Skeletal muscle cell (primary cell): ENCODE measurements at regions not wholly inside any gene's neighbourhood (a gene's known extent, or its start where the extent isn't known, plus 50 kb on each side); places are given as distances from the start of the nearest gene placed in this dataset.
"Not testable (repeated sequence)": the region's sequence is repeated elsewhere in the genome, so short reads cannot be mapped to it uniquely, and the experiment has no call there.

ENCODE experiments used
- DNase-seq: peaks from one replicate; pipeline ENCODE4 v3.0.0-alpha.2; 2010; ENCODE audit warnings: low read depth
- H3K4me3 ChIP-seq: 2 replicates; pipeline ENCODE4 v1.5.1; 2011; ENCODE audit warnings: low read depth, mild to moderate bottlenecking, control low read depth, low read length, moderate library complexity

DNA sequence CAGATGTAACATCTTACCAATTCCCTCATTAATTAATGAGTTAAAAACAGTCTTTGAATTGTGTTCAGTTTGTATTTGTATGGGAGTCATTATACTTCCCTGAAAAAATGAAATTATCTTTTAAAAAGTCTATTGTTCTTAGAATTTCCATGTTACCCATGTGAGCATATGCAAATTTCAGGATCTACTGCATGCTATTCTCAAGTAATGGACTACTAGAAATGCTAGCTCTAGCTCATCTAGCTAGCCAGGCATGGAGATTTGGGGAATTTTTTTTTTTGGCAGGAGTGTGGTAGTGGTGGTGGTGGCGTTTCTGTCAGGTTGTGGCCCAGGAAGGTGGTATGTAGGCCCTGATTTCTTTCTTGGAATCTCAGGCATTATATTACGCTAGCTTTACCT lies 218.4 kb downstream of the AEBP2 start:
- DNase-seq, result no peak
- H3K4me3 ChIP-seq, result no peak overlapping the region

DNA sequence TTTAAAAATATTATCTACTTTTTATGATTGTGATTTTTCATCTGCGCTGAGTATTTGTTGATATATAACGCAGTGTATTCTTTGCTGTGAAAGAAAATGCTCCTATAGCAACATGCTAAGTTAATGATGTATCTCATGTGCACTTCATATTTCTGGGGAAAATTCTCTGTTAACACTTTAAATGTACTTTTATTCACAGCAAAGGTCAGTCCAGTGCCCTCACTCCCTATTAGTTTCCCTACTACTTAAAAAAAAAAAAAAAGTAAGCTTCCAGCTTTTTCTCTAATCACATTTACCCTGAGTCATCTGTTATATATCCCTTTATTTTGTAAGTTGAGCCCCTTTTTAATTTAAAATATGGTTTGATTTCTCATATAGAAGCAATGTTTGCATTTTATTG lies 219.8 kb downstream of the AEBP2 start:
- DNase-seq, result no peak
- H3K4me3 ChIP-seq, result no peak overlapping the region

DNA sequence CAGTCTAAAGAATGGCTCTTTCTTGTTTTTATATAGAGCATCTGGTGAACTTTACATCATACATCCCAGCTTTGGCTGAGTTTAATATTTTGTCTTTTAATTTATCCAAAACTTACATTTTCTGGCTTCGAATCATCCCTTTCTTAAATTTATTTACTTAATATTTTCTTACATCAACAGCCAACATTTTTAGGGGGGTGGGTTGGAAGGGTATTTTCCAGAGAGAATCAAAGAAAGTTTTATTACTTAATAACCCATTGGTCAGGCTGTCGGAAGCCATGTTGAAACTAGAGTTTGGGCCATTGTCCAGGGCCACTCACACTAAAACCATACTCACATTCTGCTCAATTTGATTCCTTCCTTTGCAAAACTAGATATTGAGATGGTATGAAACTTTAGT lies 220.2 kb downstream of the AEBP2 start:
- H3K4me3 ChIP-seq, result no peak overlapping the region
- no peak for DNase-seq

DNA sequence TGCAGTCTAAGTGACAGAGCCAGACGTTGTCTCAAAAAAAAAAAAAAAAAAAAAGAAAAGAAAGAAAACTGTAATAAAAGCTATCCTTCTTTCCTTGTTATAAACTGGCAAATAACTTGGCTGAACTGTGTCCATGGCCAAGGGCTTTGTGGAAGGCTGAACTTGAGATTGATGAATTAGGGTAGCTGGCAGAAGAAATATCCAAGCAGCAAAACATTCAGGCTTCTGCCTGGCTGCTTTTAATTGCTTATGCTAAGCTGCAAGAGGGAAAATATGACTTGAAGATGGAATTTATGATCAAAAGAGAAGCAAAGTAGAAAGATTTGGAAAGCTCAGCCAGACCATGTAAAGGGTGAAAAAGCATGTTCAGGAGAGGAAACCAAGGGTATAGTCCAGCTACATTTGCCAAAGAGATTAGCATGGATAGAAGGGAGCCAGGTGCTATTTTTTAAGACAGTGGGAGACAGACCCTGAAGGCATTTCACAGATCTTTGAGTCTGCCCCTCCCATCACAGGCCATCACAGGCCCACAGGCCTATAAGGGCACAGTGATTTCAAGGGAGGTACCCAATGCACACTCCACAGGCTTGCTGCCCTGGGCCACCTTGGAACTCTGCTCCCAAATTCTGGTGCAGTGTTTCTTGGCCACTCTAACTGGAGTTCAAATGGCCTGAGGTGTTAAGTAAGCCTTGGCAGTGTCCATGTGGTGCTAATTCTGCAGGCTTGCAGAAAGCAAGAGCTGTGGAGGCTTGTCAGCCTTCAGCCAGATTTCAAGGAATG lies 226.0 kb downstream of the AEBP2 start:
- no peak for DNase-seq

DNA sequence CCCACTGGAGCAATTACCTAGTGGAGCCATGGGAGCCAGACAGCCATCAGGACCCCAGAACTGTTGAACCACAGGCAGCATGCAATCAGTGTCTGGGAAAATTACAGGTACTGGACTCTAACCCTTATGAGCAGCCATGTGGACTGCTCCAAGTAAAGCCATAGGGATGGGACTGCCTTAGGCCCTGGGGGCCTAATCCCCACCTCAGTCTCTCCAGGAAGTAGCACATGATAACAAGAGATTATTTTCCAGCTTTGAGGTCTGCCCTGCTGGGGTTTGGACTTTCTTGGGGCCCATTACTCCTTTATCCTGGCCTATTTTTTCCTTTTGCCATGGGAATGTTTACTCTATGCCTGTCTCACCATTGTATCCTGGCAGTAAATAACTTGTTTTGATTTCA lies 226.8 kb downstream of the AEBP2 start:
- no peak for DNase-seq

More for the DNA sequence above, 226.0 kb downstream of the AEBP2 start:
- H3K4me3 ChIP-seq, result no peak overlapping the region

DNA sequence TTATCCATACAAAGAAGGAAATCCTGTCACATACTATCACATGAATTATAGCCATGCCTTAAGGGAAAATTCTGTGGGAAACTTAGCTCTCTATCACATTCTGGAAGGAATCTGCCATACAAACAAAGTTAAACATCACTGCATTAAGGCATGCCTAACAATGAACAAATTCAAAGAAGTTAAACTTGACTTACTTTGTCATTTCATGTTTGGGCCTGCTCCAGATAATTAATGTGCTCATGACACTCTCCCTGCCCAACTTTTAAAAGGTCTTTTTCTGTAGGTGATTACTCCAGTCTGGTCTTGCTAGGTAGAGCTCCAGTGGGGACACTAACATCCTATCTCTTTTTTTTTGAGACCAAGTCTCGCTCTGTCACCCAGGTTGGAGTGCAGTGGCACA lies 230.5 kb downstream of the AEBP2 start:
- H3K4me3 ChIP-seq, result no peak overlapping the region
- DNase-seq, result no peak

More for the DNA sequence above, 226.8 kb downstream of the AEBP2 start:
- H3K4me3 ChIP-seq, result no peak overlapping the region

DNA sequence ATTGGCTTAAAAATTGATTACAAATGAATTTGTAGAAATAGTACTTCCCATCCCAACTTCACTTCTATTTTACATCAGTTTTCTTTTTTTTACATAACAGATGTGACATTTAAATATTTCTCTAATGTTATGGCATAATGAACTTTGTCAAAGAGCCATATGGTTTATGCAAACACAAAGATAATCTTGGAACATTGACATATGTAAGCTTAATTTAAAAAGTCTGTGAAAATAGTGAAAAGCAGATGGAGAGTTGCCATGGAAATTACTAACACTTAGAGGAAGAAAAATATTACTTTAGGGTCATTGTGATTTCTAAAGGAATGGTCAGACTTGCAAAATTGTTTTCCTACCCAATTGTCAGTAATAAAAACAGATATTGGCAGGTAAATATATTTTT lies 232.4 kb downstream of the AEBP2 start:
- no peak for DNase-seq
- no peak overlapping the region for H3K4me3 ChIP-seq

DNA sequence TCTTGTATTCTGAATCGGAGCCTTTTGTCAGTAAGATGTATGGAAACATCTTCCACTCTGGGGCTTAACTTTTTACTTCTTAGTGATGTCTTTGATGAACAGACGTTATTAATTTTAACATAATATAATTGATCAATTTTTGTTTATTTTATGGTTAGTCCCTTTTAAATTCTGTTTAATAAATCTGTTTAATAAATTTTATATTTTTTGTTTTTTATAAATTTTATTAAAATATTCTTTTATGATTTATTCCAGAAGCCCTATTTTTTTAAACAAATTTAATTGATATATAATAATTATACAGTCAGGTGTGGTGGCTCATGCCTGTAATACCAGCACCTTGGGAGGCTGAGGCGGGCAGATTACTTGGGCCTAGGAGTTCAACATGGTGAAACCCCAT lies 235.1 kb downstream of the AEBP2 start:
- DNase-seq, result no peak
- H3K4me3 ChIP-seq, result no peak overlapping the region

DNA sequence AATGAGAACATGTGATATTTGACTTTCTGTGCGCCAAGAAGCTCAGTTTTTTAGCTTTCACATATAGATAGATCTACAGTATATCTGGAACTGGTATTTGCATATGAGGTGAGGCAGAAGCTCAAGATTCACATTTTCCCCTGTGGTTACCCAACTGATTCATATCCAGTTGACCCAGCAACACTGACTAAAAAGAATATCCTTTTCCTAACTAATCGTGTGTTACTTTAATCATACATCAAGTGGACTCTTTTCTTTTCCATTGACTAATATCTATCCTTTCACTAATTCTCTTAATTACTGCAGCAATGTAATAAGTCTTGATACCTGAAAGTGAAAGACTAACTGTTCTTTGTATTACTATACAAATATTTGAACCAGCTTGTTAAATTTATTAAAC lies 236.1 kb downstream of the AEBP2 start:
- H3K4me3 ChIP-seq, result no peak overlapping the region
- DNase-seq, result no peak

DNA sequence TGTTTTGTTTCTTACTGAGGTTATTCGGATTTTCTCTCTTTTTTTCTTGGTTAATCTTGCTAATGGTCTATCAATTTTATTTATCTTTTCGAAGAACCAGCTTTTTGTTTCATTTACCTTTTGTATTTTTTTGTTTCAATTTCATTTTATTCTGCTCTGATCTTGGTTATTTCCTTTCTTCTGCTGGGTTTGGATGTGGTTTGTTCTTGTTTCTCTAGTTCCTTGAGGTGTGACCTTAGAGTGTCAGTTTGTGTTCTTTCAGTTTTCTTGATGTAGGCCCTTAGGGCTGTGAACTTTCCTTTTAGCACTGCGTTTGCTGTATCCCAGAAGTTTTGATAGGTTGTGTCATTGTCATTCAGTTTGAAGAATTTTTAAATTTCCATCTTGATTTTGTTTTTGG lies 239.2 kb downstream of the AEBP2 start:
- not testable (repeated sequence) for DNase-seq, H3K4me3 ChIP-seq

DNA sequence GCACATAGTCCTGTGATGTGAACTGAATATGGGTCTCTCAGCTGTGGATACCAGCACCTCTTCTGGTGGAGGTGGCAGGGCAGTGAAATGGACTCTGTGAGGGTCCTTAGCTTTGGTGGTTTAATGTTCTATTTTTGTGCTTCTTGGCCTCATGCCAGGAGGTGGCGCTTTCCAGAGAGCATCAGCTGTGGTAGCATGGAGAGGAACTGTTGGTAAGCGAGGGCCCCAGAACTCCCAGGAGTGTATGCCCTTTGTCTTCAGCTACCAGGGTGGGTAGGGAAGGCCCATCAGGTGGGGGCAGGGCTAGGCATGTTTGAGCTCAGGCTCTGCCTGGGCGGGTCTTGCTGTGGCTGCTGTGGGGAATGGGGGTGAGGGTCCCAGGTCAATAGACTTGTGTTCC lies 241.7 kb downstream of the AEBP2 start:
- H3K4me3 ChIP-seq, result no peak overlapping the region
- no peak for DNase-seq

DNA sequence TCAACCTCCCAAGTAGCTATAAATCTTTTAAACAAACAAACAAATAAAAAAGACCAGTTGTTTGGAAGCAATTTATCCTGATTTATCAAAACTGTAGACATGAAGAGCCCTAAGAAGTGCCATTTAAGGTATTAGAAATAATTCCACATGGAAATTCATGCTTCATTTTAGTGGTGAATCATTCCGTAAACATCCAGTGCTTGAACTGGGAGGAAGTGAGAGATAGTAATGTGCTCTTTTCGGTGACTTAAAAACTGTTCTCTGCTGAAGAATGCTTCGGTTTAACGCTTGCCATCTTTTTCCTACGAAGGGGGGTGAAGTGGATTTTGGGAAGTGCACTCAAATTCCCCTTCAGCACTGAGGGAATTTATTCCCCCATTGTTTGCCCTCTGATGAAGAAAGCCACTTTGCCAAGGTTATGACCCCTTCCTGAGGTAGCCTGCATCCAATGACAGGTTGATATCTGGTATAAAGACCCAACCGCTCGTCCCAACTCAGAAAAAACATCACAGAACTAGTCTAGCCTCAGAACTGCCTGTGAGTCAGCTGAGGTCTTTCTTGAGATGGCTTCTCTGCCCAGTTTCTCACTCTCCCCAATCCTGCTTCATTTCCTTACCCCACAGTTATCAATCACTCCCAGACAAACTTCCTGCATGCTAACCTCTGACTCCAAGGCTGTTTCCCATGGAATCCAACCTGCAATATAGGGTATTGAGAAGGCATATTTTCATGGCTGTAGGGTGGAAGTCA lies 244.1 kb downstream of the AEBP2 start:
- H3K4me3 ChIP-seq, result no peak overlapping the region
- peak; percentile 22 for DNase-seq

DNA sequence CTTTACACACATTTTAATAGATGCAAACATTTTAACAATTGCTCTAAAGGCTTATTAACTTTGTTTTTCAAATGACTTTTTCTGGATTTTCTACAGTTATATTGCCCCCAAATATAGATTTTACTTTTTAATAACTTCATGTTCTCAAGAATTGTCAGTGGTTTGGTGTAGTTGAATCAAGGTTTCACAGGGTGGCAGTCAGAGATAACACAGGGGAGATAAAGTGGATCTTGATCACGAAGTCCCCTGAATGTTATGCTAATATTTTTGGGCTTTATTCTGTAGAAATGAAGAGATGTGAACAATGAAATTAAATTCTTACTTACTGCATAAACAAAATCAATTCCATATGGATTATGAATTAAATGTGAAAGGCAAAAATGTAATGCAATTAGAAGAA lies 248.1 kb downstream of the AEBP2 start:
- DNase-seq, result no peak
- H3K4me3 ChIP-seq, result no peak overlapping the region

DNA sequence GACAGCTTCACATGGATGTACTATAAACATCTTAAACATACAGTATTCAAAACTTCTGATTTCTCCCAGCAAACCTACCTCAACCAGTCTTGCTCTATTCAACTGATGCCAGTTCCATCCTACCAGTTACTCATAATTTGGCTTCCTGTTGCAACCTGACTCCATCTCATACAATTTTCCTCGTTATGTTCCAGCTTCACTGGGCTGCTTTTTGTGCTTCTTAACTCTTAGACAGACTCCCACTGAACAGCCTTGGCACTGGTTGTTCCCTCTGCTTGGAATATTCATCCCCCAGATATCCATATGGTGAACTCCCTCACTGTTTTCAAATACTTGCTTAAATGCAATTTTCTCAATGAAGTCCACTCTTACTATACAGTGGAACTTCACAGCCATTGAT lies 249.2 kb downstream of the AEBP2 start:
- H3K4me3 ChIP-seq, result no peak overlapping the region
- no peak for DNase-seq

DNA sequence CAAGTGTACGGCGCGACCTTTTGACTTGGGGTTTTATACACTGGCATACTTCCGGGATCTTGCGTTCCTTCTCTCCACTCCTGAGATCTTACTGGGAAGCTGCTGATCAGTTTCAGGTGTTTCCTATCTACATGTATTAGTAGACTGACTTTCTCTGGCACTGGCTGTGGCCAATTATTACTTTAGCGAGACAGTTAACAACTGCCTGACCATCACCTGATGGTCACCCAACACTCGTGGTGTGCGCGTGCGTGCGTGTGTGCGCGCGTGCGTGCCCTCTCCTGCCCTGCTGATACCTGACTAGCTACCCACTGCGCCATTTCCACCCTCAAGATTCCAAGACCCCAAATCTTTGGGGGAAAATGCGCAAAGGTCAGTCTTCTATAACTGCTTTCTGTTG lies 249.9 kb downstream of the AEBP2 start:
- no peak overlapping the region for H3K4me3 ChIP-seq
- no peak for DNase-seq

DNA sequence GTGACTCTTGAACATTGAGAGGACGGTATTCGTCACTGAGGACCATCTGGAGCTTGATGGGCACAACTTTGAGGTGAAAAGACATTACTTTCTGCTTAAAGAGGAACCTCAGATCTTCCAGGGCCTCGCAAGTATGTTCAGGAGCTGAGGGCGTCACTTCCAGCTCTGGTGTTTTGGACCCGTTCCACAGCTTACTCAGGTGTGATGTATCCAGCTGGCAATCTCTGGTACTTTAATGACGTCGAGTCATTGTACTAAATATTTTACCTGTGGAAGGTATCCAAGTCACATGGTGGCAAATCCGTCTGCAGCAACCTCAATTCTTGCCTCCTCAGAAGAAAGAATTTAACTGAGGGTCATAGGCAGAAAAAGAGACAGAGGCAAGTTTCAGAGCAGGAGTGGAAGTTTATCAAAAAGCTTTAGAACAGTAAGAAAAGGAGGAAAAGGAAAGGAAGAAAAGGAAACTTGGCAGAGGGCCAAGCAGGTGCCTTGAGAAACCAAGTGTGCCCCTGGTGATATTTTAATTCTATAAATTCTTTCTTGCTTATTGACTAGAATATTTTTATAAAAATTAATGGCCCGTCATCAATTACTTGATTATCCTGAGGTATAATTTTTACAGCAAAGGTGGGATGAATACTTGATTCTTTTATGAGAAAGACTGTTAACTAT lies 250.6 kb downstream of the AEBP2 start:
- H3K4me3 ChIP-seq, result no peak overlapping the region
- DNase-seq, result no peak

DNA sequence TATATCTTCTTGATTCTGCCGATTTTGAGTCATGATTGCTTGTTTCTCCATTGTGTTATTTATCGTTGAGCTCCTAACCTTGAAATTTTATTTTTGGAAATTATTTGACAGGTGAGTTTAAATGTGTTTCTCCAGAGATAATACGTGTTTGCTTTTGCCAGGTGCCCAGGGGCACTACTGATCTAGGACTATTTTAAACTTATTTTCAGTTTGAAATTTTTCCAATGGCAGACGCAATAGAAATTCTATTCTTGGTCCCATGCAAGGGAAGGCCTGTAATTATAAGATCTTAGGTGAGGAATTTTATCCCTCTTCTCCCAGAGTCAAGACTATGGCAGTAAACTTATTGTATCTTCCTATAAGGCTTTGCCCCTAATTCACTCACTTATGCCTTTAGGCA lies 252.8 kb downstream of the AEBP2 start:
- DNase-seq, result no peak
- H3K4me3 ChIP-seq, result no peak overlapping the region

DNA sequence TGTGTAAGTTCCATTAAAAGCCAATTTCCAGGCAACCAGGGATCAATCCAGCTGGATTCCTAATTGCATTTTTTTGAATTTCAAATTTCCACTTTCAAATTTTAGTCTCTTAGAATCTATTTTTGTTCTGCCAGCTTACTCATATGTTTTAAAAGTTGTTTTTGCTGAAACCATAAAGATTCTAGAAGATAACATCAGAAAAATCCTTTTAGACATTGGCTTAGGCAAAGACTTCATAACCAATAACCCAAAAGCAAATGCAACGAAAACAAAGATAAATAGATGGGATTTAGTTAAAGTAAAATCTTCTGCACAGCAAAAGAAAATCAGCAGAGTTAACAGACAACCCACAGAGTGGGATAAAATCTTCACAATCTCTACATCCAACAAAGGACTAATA lies 253.3 kb downstream of the AEBP2 start:
- no peak overlapping the region for H3K4me3 ChIP-seq
- DNase-seq, result no peak

DNA sequence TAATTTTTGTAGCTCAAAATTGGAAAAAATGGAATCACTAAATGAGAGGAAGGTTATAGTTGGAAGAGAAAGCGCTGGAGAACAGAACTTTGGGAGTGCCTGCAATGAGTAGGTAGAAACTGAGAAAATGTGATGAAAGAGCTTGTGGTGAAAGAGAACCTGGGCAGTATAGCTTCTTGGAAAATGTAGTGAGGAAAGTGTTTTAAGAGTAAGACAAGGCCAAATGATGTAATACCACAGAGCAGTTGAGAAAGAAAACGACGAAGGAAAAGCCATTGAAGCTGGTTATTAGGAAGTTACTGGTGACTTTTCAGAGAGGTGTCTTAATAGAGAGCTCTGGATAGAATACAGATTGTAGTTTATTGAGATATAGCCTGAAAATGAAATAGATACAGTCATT lies 255.3 kb downstream of the AEBP2 start:
- H3K4me3 ChIP-seq, result no peak overlapping the region
- DNase-seq, result peak; percentile 22

DNA sequence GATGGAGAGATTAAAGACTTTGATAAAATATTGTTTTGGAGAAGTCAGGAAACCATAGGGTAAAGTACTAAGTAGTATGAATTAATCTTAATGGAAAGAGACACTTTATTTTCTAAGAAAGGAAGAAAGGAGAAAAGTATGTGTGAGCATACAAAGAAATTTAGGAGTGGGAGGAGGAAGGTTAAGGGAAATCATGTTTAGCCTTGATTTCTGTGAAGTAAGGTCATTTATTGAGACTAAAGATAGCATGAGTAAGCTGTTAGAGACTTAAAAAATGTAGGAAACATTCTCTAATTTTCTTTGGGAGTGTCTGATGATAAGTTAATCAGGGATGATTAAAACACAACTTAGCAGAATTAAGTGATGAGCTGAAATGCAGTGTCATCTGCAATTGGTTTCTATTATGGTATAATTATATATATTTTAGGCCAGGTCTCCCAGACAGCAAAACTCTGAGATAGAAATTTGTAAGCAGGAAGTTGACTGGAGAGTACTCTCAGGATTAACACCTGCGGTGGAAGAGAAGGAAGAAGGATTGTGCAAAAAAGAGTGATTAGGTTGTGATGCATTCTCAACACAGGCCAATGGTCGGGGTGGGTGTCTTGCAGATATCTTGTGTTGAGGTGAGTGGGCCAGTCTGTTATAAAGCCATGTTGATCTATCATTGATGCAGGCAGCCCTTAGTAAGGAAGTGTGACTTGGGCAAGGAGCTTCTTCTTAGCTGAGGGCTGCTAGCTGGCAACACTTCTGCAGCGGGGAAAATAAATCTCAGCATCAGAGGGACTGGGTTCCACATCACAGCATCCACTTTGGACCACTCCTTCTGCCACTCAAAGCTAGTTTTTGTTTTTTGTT lies 256.2 kb downstream of the AEBP2 start:
- no peak for DNase-seq
- H3K4me3 ChIP-seq, result no peak overlapping the region
